ENCODE measurements at regions not wholly inside any gene's neighbourhood (a gene's known extent, or its start where the extent isn't known, plus 50 kb on each side); places are given as distances from the start of the nearest gene placed in this dataset.

GRCh38 chr6:71099649-71100048 is 142.8 kb upstream of the B3GAT2 start:
- TF ChIP-seq CTCF (IDR thresholded peaks at IDR 0.05) (no peak), REST (IDR thresholded peaks at IDR 0.05; ENCODE audit: insufficient read depth in 1 of 2, low read depth in 2 of 2, low read length in 1 of 2) (no peak)
